ENCODE measurements at regions not wholly inside any gene's neighbourhood (a gene's known extent, or its start where the extent isn't known, plus 50 kb on each side); places are given as distances from the start of the nearest gene placed in this dataset.

GRCh38 chr13:63691474-63691873 lies 2275.8 kb upstream of the PCDH20 start:
- TF ChIP-seq TAF1 (conservative IDR thresholded peaks at IDR 0.05): no peak
- no peak for TF ChIP-seq RAD21 (IDR thresholded peaks at IDR 0.05)
- no peak for TF ChIP-seq CTCF (IDR thresholded peaks at IDR 0.05; ENCODE audit: low read depth, low read length, missing input control)

Data from liver (tissue), 3 donors.